Ascending aorta (tissue), 2 donors: ENCODE measurements at regions not wholly inside any gene's neighbourhood (a gene's known extent, or its start where the extent isn't known, plus 50 kb on each side); places are given as distances from the start of the nearest gene placed in this dataset.

Source experiments
- DNase-seq, 2 donors: peaks; one replicate each; pipeline ENCODE4 v3.0.0-alpha.2; 2019; ENCODE audit warnings: low spot score in 2 of 2
- H3K27ac ChIP-seq, 2 donors: fragments of 200-600 bp; sonication (generic); one replicate each; pipeline ENCODE4 v1.5.1; 2016 to 2017; ENCODE audit warnings: mild to moderate bottlenecking in 1 of 2
- H3K27me3 ChIP-seq: fragments of 200-600 bp; sonication (generic); one replicate; pipeline ENCODE4 v1.5.1; 2017
- H3K36me3 ChIP-seq, 2 donors: fragments of 200-600 bp; sonication (generic); one replicate each; pipeline ENCODE4 v1.5.1; 2016
- H3K4me1 ChIP-seq, 2 donors: fragments of 200-600 bp; sonication (generic); one replicate each; pipeline ENCODE4 v1.5.1; 2016 to 2017; ENCODE audit warnings: mild to moderate bottlenecking in 1 of 2
- H3K4me3 ChIP-seq, 2 donors: fragments of 200-600 bp; sonication (generic); one replicate each; pipeline ENCODE4 v1.5.1; 2016 to 2017; ENCODE audit warnings: mild to moderate bottlenecking in 1 of 2
- H3K9me3 ChIP-seq, 2 donors: fragments of 200-600 bp; sonication (generic); one replicate each; pipeline ENCODE4 v1.5.1; 2016
- intact Hi-C: fragments of 100-400 bp; cut with DNase I; formaldehyde crosslinking; loops from one replicate; pipeline ENCODE4 v1.15.1; 2023
- TF ChIP-seq, protein P1 (sequence below), 3 experiments: fragments of 200-600 bp in 2 of 3; fragments of 450-650 bp in 1 of 3; sonication (generic) in 2 of 3; IDR thresholded peaks; one replicate each; pipeline ENCODE4 v1.5.1; 2016 to 2019; ENCODE audit warnings: antibody characterized with exemption in 3 of 3, mild to moderate bottlenecking in 1 of 3, moderate library complexity in 1 of 3

DNA sequence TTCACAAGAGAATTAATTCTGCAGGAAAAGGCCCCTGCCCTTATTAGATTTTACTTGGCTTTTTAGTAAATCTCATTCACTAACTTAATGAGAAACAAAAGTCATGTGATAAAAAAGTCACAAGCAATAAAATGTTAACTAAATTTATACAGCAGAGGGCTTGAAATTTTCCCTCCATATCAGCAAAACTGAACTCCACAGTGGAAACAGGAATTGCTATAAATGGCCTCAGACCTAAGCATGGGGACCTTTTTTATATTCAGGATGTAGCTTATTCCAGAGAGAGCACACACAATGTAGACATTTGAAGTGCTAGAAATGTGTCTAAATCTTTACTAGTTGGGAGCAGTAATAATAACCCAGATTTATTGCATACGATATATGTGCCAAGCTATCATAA is 291.5 kb downstream of the C16orf95 start:
- no peaks in the 10 kb centered on the region for H3K36me3 ChIP-seq
- H3K4me1 ChIP-seq = no peaks in the 10 kb centered on the region
- intact Hi-C loops = no loop called here
- H3K27me3 ChIP-seq = no peaks in the 10 kb centered on the region
- H3K9me3 ChIP-seq = no peaks in the 10 kb centered on the region
- no peak for DNase-seq
- no peak overlapping the region for H3K4me3 ChIP-seq
- H3K27ac ChIP-seq = no peak overlapping the region
- TF ChIP-seq, protein P1, sequence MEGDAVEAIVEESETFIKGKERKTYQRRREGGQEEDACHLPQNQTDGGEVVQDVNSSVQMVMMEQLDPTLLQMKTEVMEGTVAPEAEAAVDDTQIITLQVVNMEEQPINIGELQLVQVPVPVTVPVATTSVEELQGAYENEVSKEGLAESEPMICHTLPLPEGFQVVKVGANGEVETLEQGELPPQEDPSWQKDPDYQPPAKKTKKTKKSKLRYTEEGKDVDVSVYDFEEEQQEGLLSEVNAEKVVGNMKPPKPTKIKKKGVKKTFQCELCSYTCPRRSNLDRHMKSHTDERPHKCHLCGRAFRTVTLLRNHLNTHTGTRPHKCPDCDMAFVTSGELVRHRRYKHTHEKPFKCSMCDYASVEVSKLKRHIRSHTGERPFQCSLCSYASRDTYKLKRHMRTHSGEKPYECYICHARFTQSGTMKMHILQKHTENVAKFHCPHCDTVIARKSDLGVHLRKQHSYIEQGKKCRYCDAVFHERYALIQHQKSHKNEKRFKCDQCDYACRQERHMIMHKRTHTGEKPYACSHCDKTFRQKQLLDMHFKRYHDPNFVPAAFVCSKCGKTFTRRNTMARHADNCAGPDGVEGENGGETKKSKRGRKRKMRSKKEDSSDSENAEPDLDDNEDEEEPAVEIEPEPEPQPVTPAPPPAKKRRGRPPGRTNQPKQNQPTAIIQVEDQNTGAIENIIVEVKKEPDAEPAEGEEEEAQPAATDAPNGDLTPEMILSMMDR (IDR thresholded peaks at IDR 0.05) = no peak

DNA sequence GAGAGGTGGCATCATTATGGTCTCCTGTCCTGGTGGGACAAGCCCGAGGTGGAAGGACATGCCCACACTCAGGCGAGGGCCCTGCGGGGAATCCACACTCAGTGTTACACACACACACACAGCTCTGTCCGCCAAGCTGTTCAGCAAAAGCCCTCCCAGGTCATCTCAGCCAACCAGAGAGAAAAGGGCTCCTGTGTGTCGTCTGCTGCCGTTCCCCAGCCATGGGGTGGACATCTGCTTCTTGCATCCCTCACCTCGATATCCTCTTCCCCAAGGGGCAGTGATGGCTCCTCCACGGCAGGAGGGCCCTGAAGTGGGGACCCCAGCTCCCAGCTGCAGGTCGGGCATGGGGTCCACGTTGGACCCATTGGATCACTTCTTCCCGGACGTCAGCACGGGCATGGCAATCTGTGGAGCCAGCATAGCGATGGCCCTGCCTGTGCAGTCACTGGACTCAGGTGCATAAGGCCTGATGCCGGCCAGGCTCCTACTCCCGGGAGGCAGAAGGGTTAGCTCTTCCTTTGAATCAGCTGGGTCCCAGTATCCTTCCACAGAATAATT is 290.1 kb downstream of the C16orf95 start:
- no peak overlapping the region for H3K4me3 ChIP-seq
- H3K27me3 ChIP-seq = no peaks in the 10 kb centered on the region
- H3K4me1 ChIP-seq = no peaks in the 10 kb centered on the region
- no peaks in the 10 kb centered on the region for H3K36me3 ChIP-seq
- TF ChIP-seq, protein P1 (IDR thresholded peaks at IDR 0.05) = no peak
- H3K27ac ChIP-seq = no peak overlapping the region
- H3K9me3 ChIP-seq = no peaks in the 10 kb centered on the region
- DNase-seq = no peak
- intact Hi-C loops = no loop called here

DNA sequence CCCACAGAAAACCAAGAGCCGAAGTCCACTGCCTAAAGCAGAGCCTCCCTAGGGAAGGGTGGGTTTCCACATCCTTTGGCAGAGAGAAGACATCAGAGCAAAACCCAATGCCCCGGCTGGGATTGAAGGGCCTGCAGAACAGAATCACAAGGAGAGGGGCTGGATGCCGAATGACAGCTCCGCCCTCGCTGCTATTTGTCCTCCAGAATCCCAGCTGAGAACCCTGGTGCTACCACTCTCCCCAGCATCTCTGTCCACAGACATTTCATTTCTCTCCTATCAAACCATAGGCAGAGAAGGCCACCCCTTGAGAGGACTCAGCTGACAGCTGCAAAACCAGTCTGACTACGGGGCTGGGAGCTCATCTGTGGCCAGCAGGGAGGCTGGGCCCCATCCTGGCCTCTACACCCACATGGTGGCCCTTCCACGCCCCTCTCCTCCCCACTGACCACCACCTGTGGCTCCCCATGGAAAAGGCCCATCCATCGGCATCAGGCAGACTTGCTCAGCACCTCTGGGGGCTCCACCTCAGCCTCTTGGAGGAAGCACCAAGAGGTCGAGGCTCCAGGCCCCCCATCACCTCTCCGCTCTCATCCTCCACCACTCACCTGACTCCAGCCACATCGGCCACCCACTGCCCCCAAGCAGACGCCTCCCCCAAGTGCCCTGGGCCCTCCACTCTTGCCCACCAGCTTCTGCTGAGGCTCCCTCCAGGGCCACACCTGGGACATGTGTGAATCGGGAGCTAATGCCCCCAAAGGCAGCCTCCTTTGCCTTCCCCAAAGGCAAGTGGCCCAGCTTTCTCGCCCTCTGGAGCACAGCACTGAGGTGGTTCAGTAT is 288.5 kb downstream of the C16orf95 start:
- no peaks in the 10 kb centered on the region for H3K36me3 ChIP-seq
- TF ChIP-seq, protein P1 (IDR thresholded peaks at IDR 0.05) = no peak
- no peak overlapping the region for H3K4me3 ChIP-seq
- peaks cover 8 to 9% of the 10 kb centered on the region in 2 donors for H3K4me1 ChIP-seq
- no peaks in the 10 kb centered on the region for H3K27me3 ChIP-seq
- no peak overlapping the region for H3K27ac ChIP-seq
- no peak for DNase-seq
- H3K9me3 ChIP-seq = no peaks in the 10 kb centered on the region
- intact Hi-C loops = no loop called here

DNA sequence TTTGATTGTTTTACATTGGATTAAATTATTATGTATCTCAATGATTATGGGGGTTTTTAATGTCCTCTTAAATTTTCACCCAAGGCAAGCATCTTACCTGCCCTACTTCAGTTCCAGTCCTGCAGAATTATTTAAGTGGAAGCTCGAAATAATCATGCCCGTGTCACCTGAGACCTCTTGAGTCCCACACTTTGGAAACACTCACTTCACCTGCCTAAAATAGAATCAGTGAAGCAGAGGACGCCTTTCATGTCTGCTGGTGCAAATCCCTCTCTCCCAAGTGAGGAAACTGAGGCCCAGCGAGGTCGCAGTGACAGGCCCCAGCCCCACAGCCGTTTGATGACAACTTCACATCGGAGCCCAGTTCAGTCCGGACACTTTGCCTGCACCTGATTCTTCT is 284.6 kb downstream of the C16orf95 start:
- TF ChIP-seq, protein P1 (IDR thresholded peaks at IDR 0.05) = no peak
- peak overlapping the region in 1 of 2 donors; percentile 36 for H3K4me3 ChIP-seq
- no peaks in the 10 kb centered on the region for H3K27me3 ChIP-seq
- H3K36me3 ChIP-seq = no peaks in the 10 kb centered on the region
- intact Hi-C loops = no loop called here
- H3K9me3 ChIP-seq = no peaks in the 10 kb centered on the region
- peak overlapping the region; percentile 84 to 88 for H3K27ac ChIP-seq
- no peak for DNase-seq
- H3K4me1 ChIP-seq = peaks cover 11 to 14% of the 10 kb centered on the region in 2 donors

DNA sequence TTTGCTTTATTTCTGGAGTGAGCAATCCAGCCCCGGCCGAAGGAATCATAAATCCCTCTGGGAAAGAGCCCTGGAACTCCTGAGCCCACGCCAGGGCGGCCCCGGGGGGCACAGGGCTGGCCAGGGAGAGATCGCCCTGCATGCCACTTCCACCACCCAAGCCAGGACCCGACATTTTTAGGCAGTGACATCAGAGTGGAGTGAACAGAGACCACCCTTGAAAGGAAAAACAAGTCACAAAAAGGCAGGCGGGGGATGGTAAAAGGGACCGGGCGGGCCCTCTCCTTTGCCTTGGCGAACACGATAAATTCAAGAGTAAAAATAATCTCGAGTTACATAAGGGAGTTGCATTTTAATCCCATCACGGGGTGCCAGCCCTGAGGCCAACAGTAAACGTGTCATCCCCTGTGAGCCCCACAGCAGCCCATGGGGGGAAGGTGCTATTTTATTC is 284.1 kb downstream of the C16orf95 start:
- Histone ChIP-seq H3K9me3 (no peaks in the 10 kb centered on the region), H3K36me3 (no peaks in the 10 kb centered on the region), H3K4me3 (peak overlapping the region in 1 of 2 donors; percentile 36), H3K4me1 (peaks cover 11 to 14% of the 10 kb centered on the region in 2 donors), H3K27me3 (no peaks in the 10 kb centered on the region), H3K27ac (peak overlapping the region; percentile 84 to 88)
- intact Hi-C loops = no loop called here
- peak; percentile 37 to 86 for DNase-seq
- TF ChIP-seq, protein P1 (IDR thresholded peaks at IDR 0.05) = no peak
